Inflammatory macrophage (primary cell): ENCODE measurements at regions not wholly inside any gene's neighbourhood (a gene's known extent, or its start where the extent isn't known, plus 50 kb on each side); places are given as distances from the start of the nearest gene placed in this dataset.

Source experiments
- DNase-seq, 2 donors: peaks; one replicate each; pipeline ENCODE4 v3.0.0-alpha.2; 2020 to 2022

- DNase-seq, result no peak
Observed at GRCh38 chr12:34386016-34386415, 363.7 kb downstream of the ALG10 start.

- DNase-seq, result no peak
Observed at GRCh38 chr12:34386621-34387255, 364.4 kb downstream of the ALG10 start.

GRCh38 chr12:34387711-34388635, 365.7 kb downstream of the ALG10 start:
- no peak for DNase-seq

GRCh38 chr12:34388636-34389377, 366.5 kb downstream of the ALG10 start:
- DNase-seq, result no peak

- DNase-seq, result no peak
Observed at GRCh38 chr12:34389378-34390170, 367.3 kb downstream of the ALG10 start.

- no peak for DNase-seq
Observed at GRCh38 chr12:34390171-34390841, 368.0 kb downstream of the ALG10 start.

- DNase-seq, result no peak
Observed at GRCh38 chr12:34390846-34391700, 368.8 kb downstream of the ALG10 start.

GRCh38 chr12:34391771-34392581, 369.7 kb downstream of the ALG10 start:
- DNase-seq, result no peak

GRCh38 chr12:34392741-34393085, 370.4 kb downstream of the ALG10 start:
- DNase-seq, result no peak

- DNase-seq, result no peak
Observed at GRCh38 chr12:34393086-34393820, 371.0 kb downstream of the ALG10 start.

GRCh38 chr12:34393821-34394150, 371.5 kb downstream of the ALG10 start:
- DNase-seq, result no peak

GRCh38 chr12:34394211-34395055, 372.1 kb downstream of the ALG10 start:
- DNase-seq, result no peak

GRCh38 chr12:34395056-34396005, 373.0 kb downstream of the ALG10 start:
- no peak for DNase-seq

- DNase-seq, result no peak
Observed at GRCh38 chr12:34396006-34396860, 373.9 kb downstream of the ALG10 start.

GRCh38 chr12:34396861-34397590, 374.7 kb downstream of the ALG10 start:
- no peak for DNase-seq
